GM23338 (cell line): ENCODE measurements at regions not wholly inside any gene's neighbourhood (a gene's known extent, or its start where the extent isn't known, plus 50 kb on each side); places are given as distances from the start of the nearest gene placed in this dataset.

ENCODE experiments used
- ATAC-seq: fragments of 200-7000 bp; cut with Tn5 transposase; 3 replicates; pipeline ENCODE4 v1.9.1; 2020
- DNase-seq: peaks from one replicate; pipeline ENCODE4 v3.0.0-alpha.2; 2015; ENCODE audit warnings: low spot score
- H2AFZ ChIP-seq: fragments of 200-600 bp; sonication (generic); 2 replicates; pipeline ENCODE4 v1.8.0; 2016; ENCODE audit warnings: antibody characterized with exemption, mild to moderate bottlenecking, moderate library complexity
- H3F3A ChIP-seq: fragments of 200-600 bp; sonication (generic); replicated peaks from 2 replicates; pipeline ENCODE4 v1.8.0; 2017; ENCODE audit warnings: antibody characterized with exemption, mixed run types, low read depth
- H3K27ac ChIP-seq: fragments of 200-600 bp; sonication (generic); 2 replicates; pipeline ENCODE4 v1.6.1; 2016; ENCODE audit warnings: low read depth
- H3K27me3 ChIP-seq: fragments of 200-600 bp; sonication (generic); 2 replicates; pipeline ENCODE4 v1.8.0; 2016; ENCODE audit warnings: mild to moderate bottlenecking, mixed run types, moderate library complexity; ENCODE audit not compliant: insufficient read depth
- H3K36me3 ChIP-seq: fragments of 200-600 bp; sonication (generic); 2 replicates; pipeline ENCODE4 v1.8.0; 2016; ENCODE audit warnings: mild to moderate bottlenecking; ENCODE audit not compliant: insufficient read depth
- H3K4me1 ChIP-seq: fragments of 200-600 bp; sonication (generic); 2 replicates; pipeline ENCODE4 v1.8.0; 2016; ENCODE audit warnings: mild to moderate bottlenecking, moderate library complexity; ENCODE audit not compliant: insufficient read depth
- H3K4me2 ChIP-seq: fragments of 200-600 bp; sonication (generic); 2 replicates; pipeline ENCODE4 v1.7.1; 2017; ENCODE audit warnings: mixed run types
- H3K4me3 ChIP-seq: fragments of 200-600 bp; sonication (generic); 2 replicates; pipeline ENCODE4 v1.6.1; 2016; ENCODE audit warnings: mixed run types
- H3K79me2 ChIP-seq: fragments of 200-600 bp; sonication (generic); replicated peaks from 2 replicates; pipeline ENCODE4 v1.8.0; 2017; ENCODE audit warnings: mild to moderate bottlenecking; ENCODE audit not compliant: insufficient read depth
- H3K9me2 ChIP-seq: fragments of 200-600 bp; sonication (generic); 2 replicates; pipeline ENCODE4 v1.8.0; 2017; ENCODE audit not compliant: insufficient read depth
- H4K20me1 ChIP-seq: fragments of 200-600 bp; sonication (generic); replicated peaks from 2 replicates; pipeline ENCODE4 v1.8.0; 2017; ENCODE audit warnings: mild to moderate bottlenecking; ENCODE audit not compliant: insufficient read depth
- H3K27ac Mint-ChIP-seq: 2 replicates; pipeline ENCODE4 v1.8.0; 2020; ENCODE audit warnings: inconsistent platforms, mild to moderate bottlenecking, moderate library complexity, mixed read lengths
- H3K27me3 Mint-ChIP-seq: 3 replicates; pipeline ENCODE4 v1.8.0; 2022; ENCODE audit warnings: low read depth, mild to moderate bottlenecking, moderate library complexity, mixed read lengths, inconsistent platforms; ENCODE audit not compliant: insufficient read depth, poor library complexity
- H3K36me3 Mint-ChIP-seq: 3 replicates; pipeline ENCODE4 v1.8.0; 2021; ENCODE audit warnings: low read depth, mild to moderate bottlenecking, inconsistent platforms, moderate library complexity, mixed read lengths
- H3K4me1 Mint-ChIP-seq: 3 replicates; pipeline ENCODE4 v1.8.0; 2020; ENCODE audit warnings: mild to moderate bottlenecking, inconsistent platforms, mixed read lengths
- H3K4me3 Mint-ChIP-seq: 3 replicates; pipeline ENCODE4 v1.8.0; 2021; ENCODE audit warnings: moderate library complexity, mild to moderate bottlenecking, inconsistent platforms, mixed read lengths
- H3K9me3 Mint-ChIP-seq: 3 replicates; pipeline ENCODE4 v1.8.0; 2020; ENCODE audit warnings: moderate library complexity, mild to moderate bottlenecking, inconsistent platforms, mixed read lengths
- CTCF ChIP-seq, 2 experiments: fragments of 200-600 bp in 1 of 2; sonication (generic) in 1 of 2; conservative IDR thresholded peaks; 2 replicates each; pipeline versions ENCODE4 v1.5.1 to v1.6.1; 2016 to 2017; ENCODE audit warnings: antibody characterized with exemption in 2 of 2, low read depth in 2 of 2, mild to moderate bottlenecking in 2 of 2, moderate library complexity in 1 of 2
- ETS1 ChIP-seq: IDR thresholded peaks from 2 replicates; pipeline ENCODE4 v1.6.1; 2016; ENCODE audit warnings: antibody characterized with exemption
- EZH2phosphoT487 ChIP-seq: fragments of 200-600 bp; sonication (generic); IDR thresholded peaks from one replicate; pipeline ENCODE4 v1.8.1; 2018; ENCODE audit warnings: antibody characterized with exemption; ENCODE audit not compliant: unreplicated experiment
- JUNB ChIP-seq: IDR thresholded peaks from one replicate; pipeline ENCODE4 v1.6.1; 2016; ENCODE audit warnings: antibody characterized with exemption; ENCODE audit not compliant: unreplicated experiment
- NANOG ChIP-seq: IDR thresholded peaks from 2 replicates; pipeline ENCODE4 v1.6.1; 2016; ENCODE audit warnings: antibody characterized with exemption, borderline replicate concordance
- POLR2AphosphoS5 ChIP-seq: IDR thresholded peaks from 2 replicates; pipeline ENCODE4 v1.6.1; 2016; ENCODE audit warnings: antibody characterized with exemption, low read depth
- ZNF114 ChIP-seq: fragments of 250-450 bp; sonication (Bioruptor Pico); IDR thresholded peaks from 2 replicates; pipeline ENCODE4 v1.5.0; 2020; ENCODE audit warnings: mild to moderate bottlenecking, moderate library complexity
- ZNF462 ChIP-seq: fragments of 250-450 bp; sonication (Bioruptor Pico); IDR thresholded peaks from 2 replicates; pipeline ENCODE4 v1.5.0; 2020; ENCODE audit warnings: mild to moderate bottlenecking, moderate library complexity

- no peak for TF ChIP-seq NANOG
- no peak for TF ChIP-seq POLR2AphosphoS5
- TF ChIP-seq CTCF (conservative IDR thresholded peaks at IDR 0.05; ENCODE audit: low read depth in 2 of 2) = no peak
These were observed 239.5 kb downstream of the GXYLT1 start (continued) for GRCh38 chr12:41905073-41905758.

- H3K4me3 ChIP-seq = no peak overlapping the region
- DNase-seq = no peak
- no peak overlapping the region for H2AFZ ChIP-seq
- ATAC-seq = no peak
- no peaks in the 10 kb centered on the region for H3K36me3 Mint-ChIP-seq
- H3K27me3 ChIP-seq = no peaks in the 10 kb centered on the region
- TF ChIP-seq POLR2AphosphoS5 (no peak), JUNB (no peak), CTCF (conservative IDR thresholded peaks at IDR 0.05; ENCODE audit: low read depth in 2 of 2) (no peak), EZH2phosphoT487 (no peak), ETS1 (no peak), ZNF114 (no peak), NANOG (no peak), ZNF462 (CRISPR knock-in tag) (no peak)
- no peaks in the 10 kb centered on the region for H4K20me1 ChIP-seq
- H3K27me3 Mint-ChIP-seq = no peaks in the 10 kb centered on the region
- H3K4me3 Mint-ChIP-seq = no peak overlapping the region
- peaks cover 24% of the 10 kb centered on the region for H3K4me1 ChIP-seq
- no peak overlapping the region for H3K4me2 ChIP-seq
- H3K9me2 ChIP-seq = 0 out of 2 replicates have a peak, but pooled peaks cover 1% of the 10 kb centered on the region
- no peaks in the 10 kb centered on the region for H3K36me3 ChIP-seq
- H3K9me3 Mint-ChIP-seq = no peaks in the 10 kb centered on the region
- no peaks in the 10 kb centered on the region for H3K79me2 ChIP-seq
- H3K4me1 Mint-ChIP-seq = peaks cover 41% of the 10 kb centered on the region
- no peak overlapping the region for H3K27ac Mint-ChIP-seq
- H3K27ac ChIP-seq = no peak overlapping the region
- no peaks in the 10 kb centered on the region for H3F3A ChIP-seq
These were observed 240.6 kb downstream of the GXYLT1 start for GRCh38 chr12:41904041-41904440.
